Panc1 (cell line): ENCODE measurements at regions not wholly inside any gene's neighbourhood (a gene's known extent, or its start where the extent isn't known, plus 50 kb on each side); places are given as distances from the start of the nearest gene placed in this dataset.

Source experiments
- ATAC-seq: fragments of 200-7000 bp; cut with Tn5 transposase; 2 replicates; pipeline ENCODE4 v1.9.1; 2020; ENCODE audit warnings: mild to moderate bottlenecking, moderate library complexity
- BruUV-seq: library from RNA; stranded (reverse); fragments of 400-500 nt; replicated peaks from 2 replicates; lab custom pipeline; 2021; lab: Mats Ljungman, UMichigan
- CTCF ChIA-PET: fragments of 300-600 bp; sonication (Branson Sonifier 250); formaldehyde crosslinking; loops from one replicate; lab custom pipeline; 2022; ENCODE audit warnings: antibody characterized with exemption; lab: Charles Lee
- POLR2A ChIA-PET: fragments of 300-600 bp; sonication (Branson Sonifier 250); formaldehyde crosslinking; loops from one replicate; lab custom pipeline; 2022; ENCODE audit warnings: antibody characterized with exemption; lab: Charles Lee
- DNase-seq: peaks from one replicate; pipeline ENCODE4 v3.0.0-alpha.2; 2010; ENCODE audit warnings: low read depth, low spot score
- H3K27ac ChIP-seq: 2 replicates; pipeline ENCODE4 v1.5.1; 2011; ENCODE audit warnings: mild to moderate bottlenecking, low read length, inconsistent platforms
- H3K27me3 ChIP-seq: fragments of 200-500 bp; sonication (Bioruptor generic); 2 replicates; pipeline ENCODE4 v1.6.0; 2014; ENCODE audit warnings: low read length, inconsistent platforms; ENCODE audit not compliant: control insufficient read depth, insufficient read depth
- H3K36me3 ChIP-seq: fragments of 200-500 bp; sonication (Bioruptor generic); 2 replicates; pipeline ENCODE4 v1.5.1; 2014; ENCODE audit warnings: inconsistent platforms, mild to moderate bottlenecking, low read length, moderate library complexity; ENCODE audit not compliant: control insufficient read depth, insufficient read depth
- H3K4me1 ChIP-seq: 2 replicates; pipeline ENCODE4 v1.5.1; 2011; ENCODE audit warnings: inconsistent platforms, mild to moderate bottlenecking, low read length, moderate library complexity; ENCODE audit not compliant: control insufficient read depth, insufficient read depth
- H3K4me3 ChIP-seq, 2 experiments: 2 replicates each; pipeline ENCODE4 v1.5.1; 2011 to 2012; ENCODE audit warnings: low read depth in 2 of 2, low read length in 2 of 2, mild to moderate bottlenecking in 2 of 2, inconsistent platforms in 1 of 2, moderate library complexity in 1 of 2
- H3K9me3 ChIP-seq: fragments of 200-500 bp; sonication (Bioruptor generic); 2 replicates; pipeline ENCODE4 v1.5.1; 2014; ENCODE audit warnings: low read depth, mild to moderate bottlenecking, inconsistent platforms, low read length, moderate library complexity; ENCODE audit not compliant: control insufficient read depth, insufficient read depth
- CTCF ChIP-seq: fragments of 450-650 bp; IDR thresholded peaks from 2 replicates; pipeline ENCODE4 v1.5.1; 2017; ENCODE audit warnings: mild to moderate bottlenecking
- POLR2AphosphoS5 ChIP-seq: IDR thresholded peaks from 2 replicates; pipeline ENCODE4 v1.6.1; 2012; ENCODE audit warnings: mild to moderate bottlenecking, low read depth, low read length, moderate library complexity
- REST ChIP-seq, 2 experiments: IDR thresholded peaks; 2 replicates each; pipeline ENCODE4 v1.6.1; 2011 to 2012; ENCODE audit warnings: low read depth in 2 of 2, control low read depth in 1 of 2, low read length in 1 of 2, mild to moderate bottlenecking in 1 of 2, moderate library complexity in 1 of 2; ENCODE audit not compliant: insufficient read depth in 1 of 2
- SIN3A ChIP-seq: IDR thresholded peaks from 2 replicates; pipeline ENCODE4 v1.6.1; 2012; ENCODE audit warnings: low read depth, mild to moderate bottlenecking, low read length, moderate library complexity, borderline replicate concordance; ENCODE audit not compliant: insufficient read depth
- TCF7L2 ChIP-seq: IDR thresholded peaks from 2 replicates; pipeline ENCODE4 v1.6.1; 2011; ENCODE audit warnings: mild to moderate bottlenecking, low read depth, low read length, inconsistent platforms
- in situ Hi-C: cut with HindIII; loops from 2 replicates; pipeline ENCODE4 v1.10.0; 2016; ENCODE audit warnings: low sequenced_read_pairs, low pct_unique_long_range_greater_than_20kb
- intact Hi-C: fragments of 100-400 bp; cut with micrococcal nuclease; formaldehyde crosslinking; loops from one replicate; pipeline ENCODE4 v1.10.0; 2022; ENCODE audit not compliant: unreplicated experiment

- peak overlapping the region; percentile 88 for H3K27ac ChIP-seq
- intact Hi-C loops, result no loop called here
- no peaks in the 10 kb centered on the region for H3K27me3 ChIP-seq
- ATAC-seq (no peak), DNase-seq (no peak)
- H3K9me3 ChIP-seq, result no peaks in the 10 kb centered on the region
- CTCF ChIA-PET, result interaction anchor here (0.7 kb wide), 1 partner anchor 48 kb away, joined by 5 read pairs; no protein-coding TSS in a partner anchor
- POLR2A ChIA-PET, result interaction anchor here (1.0 kb wide), 1 partner anchor 9 kb away, joined by 3 read pairs; no protein-coding TSS in a partner anchor
- TF ChIP-seq POLR2AphosphoS5 (no peak), CTCF (no peak), TCF7L2 (no peak), REST (IDR thresholded peaks at IDR 0.05; ENCODE audit: insufficient read depth in 1 of 2, low read depth in 2 of 2, low read length in 1 of 2) (no peak), SIN3A (no peak)
- peaks cover 51% of the 10 kb centered on the region for H3K4me1 ChIP-seq
- no TSS peak for BruUV-seq
- H3K4me3 ChIP-seq, result no peak overlapping the region
- no peaks in the 10 kb centered on the region for H3K36me3 ChIP-seq
- in situ Hi-C loops, result no loop called here
Observed at GRCh38 chr15:66895794-66896453, 169.5 kb upstream of the SMAD3 start.

GRCh38 chr15:66896611-66897010 is 168.8 kb upstream of the SMAD3 start:
- TF ChIP-seq SIN3A (no peak), REST (IDR thresholded peaks at IDR 0.05; ENCODE audit: insufficient read depth in 1 of 2, low read depth in 2 of 2, low read length in 1 of 2) (no peak), CTCF (no peak), POLR2AphosphoS5 (no peak), TCF7L2 (no peak)
- in situ Hi-C loops (no loop called here), intact Hi-C loops (no loop called here)
- Histone ChIP-seq H3K9me3 (no peaks in the 10 kb centered on the region), H3K4me3 (no peak overlapping the region), H3K36me3 (no peaks in the 10 kb centered on the region), H3K27ac (peak overlapping the region; percentile 88), H3K27me3 (no peaks in the 10 kb centered on the region), H3K4me1 (peaks cover 56% of the 10 kb centered on the region)
- BruUV-seq, result no TSS peak
- ATAC-seq (no peak), DNase-seq (no peak)
- ChIA-PET CTCF (interaction anchor here (0.7 to 1.5 kb wide), 2 partner anchors 13 to 47 kb away, joined by 4 to 5 read pairs; no protein-coding TSS in a partner anchor), POLR2A (no interaction called here)
